ENCODE measurements at regions not wholly inside any gene's neighbourhood (a gene's known extent, or its start where the extent isn't known, plus 50 kb on each side); places are given as distances from the start of the nearest gene placed in this dataset.

DNA sequence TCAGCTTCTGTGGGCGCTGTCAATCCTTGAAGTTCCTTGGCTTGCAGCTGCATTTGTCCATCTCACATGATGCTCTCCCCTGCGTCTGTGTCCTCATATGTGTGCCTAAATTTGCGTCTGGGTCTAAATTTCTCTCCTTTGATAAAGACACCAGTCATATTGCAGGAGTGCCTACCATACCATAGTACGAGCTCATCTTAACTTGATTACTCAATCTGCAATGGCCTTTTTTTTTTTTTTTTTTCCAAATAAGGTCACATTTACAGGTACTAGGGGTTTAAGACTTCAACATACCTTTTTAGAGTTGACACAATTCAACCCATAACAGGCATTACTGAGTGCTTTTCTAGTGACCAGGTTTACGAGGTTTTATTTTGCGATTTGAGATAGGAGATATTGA lies 233.3 kb upstream of the TBX3 start:
- H3K4me3 ChIP-seq (replicated peaks; ENCODE audit: low read depth, low read length) = no peak overlapping the region
- TF ChIP-seq, protein P1, sequence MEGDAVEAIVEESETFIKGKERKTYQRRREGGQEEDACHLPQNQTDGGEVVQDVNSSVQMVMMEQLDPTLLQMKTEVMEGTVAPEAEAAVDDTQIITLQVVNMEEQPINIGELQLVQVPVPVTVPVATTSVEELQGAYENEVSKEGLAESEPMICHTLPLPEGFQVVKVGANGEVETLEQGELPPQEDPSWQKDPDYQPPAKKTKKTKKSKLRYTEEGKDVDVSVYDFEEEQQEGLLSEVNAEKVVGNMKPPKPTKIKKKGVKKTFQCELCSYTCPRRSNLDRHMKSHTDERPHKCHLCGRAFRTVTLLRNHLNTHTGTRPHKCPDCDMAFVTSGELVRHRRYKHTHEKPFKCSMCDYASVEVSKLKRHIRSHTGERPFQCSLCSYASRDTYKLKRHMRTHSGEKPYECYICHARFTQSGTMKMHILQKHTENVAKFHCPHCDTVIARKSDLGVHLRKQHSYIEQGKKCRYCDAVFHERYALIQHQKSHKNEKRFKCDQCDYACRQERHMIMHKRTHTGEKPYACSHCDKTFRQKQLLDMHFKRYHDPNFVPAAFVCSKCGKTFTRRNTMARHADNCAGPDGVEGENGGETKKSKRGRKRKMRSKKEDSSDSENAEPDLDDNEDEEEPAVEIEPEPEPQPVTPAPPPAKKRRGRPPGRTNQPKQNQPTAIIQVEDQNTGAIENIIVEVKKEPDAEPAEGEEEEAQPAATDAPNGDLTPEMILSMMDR (IDR thresholded peaks at IDR 0.05; ENCODE audit: low read length, missing control alignments) = no peak
- DNase-seq (ENCODE audit: low read depth) = no peak

GRCh38 chr12:114916541-114916940 lies 232.6 kb upstream of the TBX3 start:
- no peak for DNase-seq (ENCODE audit: low read depth)
- TF ChIP-seq, protein P1 (IDR thresholded peaks at IDR 0.05; ENCODE audit: low read length, missing control alignments) = no peak
- H3K4me3 ChIP-seq (replicated peaks; ENCODE audit: low read depth, low read length) = no peak overlapping the region

DNA sequence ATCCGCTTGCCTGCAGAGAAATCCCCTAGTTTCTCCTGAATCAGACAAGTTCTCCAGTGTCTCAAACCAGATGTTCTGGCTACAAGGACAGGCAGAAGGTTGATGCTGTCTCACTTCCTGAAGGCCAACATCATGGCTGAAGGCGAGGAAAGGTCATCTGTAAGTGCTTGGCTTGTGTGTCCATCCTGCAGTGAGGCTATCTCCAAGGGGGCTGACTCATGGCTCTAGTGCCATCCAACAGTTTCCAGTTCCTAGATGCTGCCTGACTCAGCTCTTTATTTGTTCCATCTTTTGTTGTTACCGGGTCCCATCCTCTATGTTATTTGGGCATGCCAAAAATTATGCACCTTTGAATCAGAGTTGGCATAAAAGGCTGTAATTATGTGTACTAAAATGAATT lies 232.1 kb upstream of the TBX3 start:
- TF ChIP-seq, protein P1 (IDR thresholded peaks at IDR 0.05; ENCODE audit: low read length, missing control alignments) = no peak
- DNase-seq (ENCODE audit: low read depth) = peak; percentile 60
- H3K4me3 ChIP-seq (replicated peaks; ENCODE audit: low read depth, low read length) = no peak overlapping the region

DNA sequence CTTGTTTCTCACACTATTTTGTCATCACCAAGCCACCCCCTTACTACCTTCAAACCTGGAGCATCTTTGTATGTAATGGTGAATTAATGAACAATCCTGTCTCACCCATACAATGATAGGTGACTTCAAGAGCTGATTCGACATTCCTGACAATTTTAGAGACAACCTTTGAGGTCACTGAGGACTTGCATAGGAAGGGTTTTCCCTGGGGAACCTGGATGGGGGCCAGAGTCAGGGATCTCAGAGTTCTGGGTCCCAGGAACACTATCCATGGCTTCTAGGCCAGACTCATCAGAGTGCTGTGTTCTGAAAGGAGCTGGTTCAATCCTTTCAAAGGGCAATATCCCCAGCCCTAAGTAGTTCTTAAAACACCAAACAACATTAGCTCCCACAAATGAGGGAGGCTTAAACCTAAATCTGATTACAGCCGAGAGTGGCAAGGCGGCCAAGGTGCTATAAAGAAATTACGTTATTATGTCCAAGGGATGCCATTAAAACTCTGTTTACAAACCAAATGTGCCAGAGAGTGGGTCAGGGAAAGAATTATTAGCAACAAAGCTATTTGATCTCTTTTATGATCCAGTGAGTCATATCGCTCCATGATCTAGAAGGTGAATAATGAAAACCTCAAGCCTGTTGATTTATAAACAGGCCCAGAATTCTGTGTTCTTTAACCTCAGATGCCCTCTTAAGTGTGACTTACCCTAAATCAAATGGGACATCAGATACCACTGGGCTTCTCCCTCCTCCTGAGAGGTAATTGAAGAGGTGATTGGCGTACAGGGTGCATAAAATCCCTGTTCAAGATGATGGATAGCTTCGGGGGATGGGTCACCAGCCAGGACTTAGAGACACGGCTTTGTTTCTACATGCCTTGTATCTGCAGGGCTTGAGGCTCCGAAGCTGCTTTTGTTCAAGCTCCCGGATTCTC lies 230.2 kb upstream of the TBX3 start:
- TF ChIP-seq, protein P1 (IDR thresholded peaks at IDR 0.05; ENCODE audit: low read length, missing control alignments) = no peak
- no peak for DNase-seq (ENCODE audit: low read depth)
- no peak overlapping the region for H3K4me3 ChIP-seq (replicated peaks; ENCODE audit: low read depth, low read length)

DNA sequence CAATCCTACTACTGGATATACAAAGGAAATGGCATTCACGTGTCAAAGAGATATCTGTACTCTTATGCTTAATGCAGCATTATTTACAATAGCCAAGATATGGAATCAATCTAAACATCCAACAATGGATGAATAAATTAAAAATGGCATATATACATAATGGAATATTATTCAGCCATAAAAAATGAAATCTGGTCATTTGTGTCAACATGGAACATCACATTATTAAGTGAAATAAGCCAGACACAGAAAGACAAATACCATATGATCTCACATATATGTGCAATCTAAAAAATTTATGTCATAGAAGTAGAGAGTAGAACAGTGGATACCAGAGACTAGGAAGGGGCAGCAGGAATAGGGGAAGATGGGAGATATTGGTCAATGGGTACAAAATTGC lies 228.8 kb upstream of the TBX3 start:
- TF ChIP-seq, protein P1 (IDR thresholded peaks at IDR 0.05; ENCODE audit: low read length, missing control alignments) = no peak
- no peak overlapping the region for H3K4me3 ChIP-seq (replicated peaks; ENCODE audit: low read depth, low read length)
- DNase-seq (ENCODE audit: low read depth) = no peak

GRCh38 chr12:114911196-114911595 lies 227.2 kb upstream of the TBX3 start:
- TF ChIP-seq, protein P1 (IDR thresholded peaks at IDR 0.05; ENCODE audit: low read length, missing control alignments) = no peak
- no peak for DNase-seq (ENCODE audit: low read depth)
- no peak overlapping the region for H3K4me3 ChIP-seq (replicated peaks; ENCODE audit: low read depth, low read length)
